Panc1 (cell line): ENCODE measurements at regions not wholly inside any gene's neighbourhood (a gene's known extent, or its start where the extent isn't known, plus 50 kb on each side); places are given as distances from the start of the nearest gene placed in this dataset.

Experiments
- ATAC-seq: fragments of 200-7000 bp; cut with Tn5 transposase; 2 replicates; pipeline ENCODE4 v1.9.1; 2020; ENCODE audit warnings: mild to moderate bottlenecking, moderate library complexity
- BruUV-seq: library from RNA; stranded (reverse); fragments of 400-500 nt; replicated peaks from 2 replicates; lab custom pipeline; 2021; lab: Mats Ljungman, UMichigan
- CTCF ChIA-PET: fragments of 300-600 bp; sonication (Branson Sonifier 250); formaldehyde crosslinking; loops from one replicate; lab custom pipeline; 2022; ENCODE audit warnings: antibody characterized with exemption; lab: Charles Lee
- POLR2A ChIA-PET: fragments of 300-600 bp; sonication (Branson Sonifier 250); formaldehyde crosslinking; loops from one replicate; lab custom pipeline; 2022; ENCODE audit warnings: antibody characterized with exemption; lab: Charles Lee
- DNase-seq: peaks from one replicate; pipeline ENCODE4 v3.0.0-alpha.2; 2010; ENCODE audit warnings: low read depth, low spot score
- H3K27ac ChIP-seq: 2 replicates; pipeline ENCODE4 v1.5.1; 2011; ENCODE audit warnings: mild to moderate bottlenecking, low read length, inconsistent platforms
- H3K27me3 ChIP-seq: fragments of 200-500 bp; sonication (Bioruptor generic); 2 replicates; pipeline ENCODE4 v1.6.0; 2014; ENCODE audit warnings: low read length, inconsistent platforms; ENCODE audit not compliant: control insufficient read depth, insufficient read depth
- H3K36me3 ChIP-seq: fragments of 200-500 bp; sonication (Bioruptor generic); 2 replicates; pipeline ENCODE4 v1.5.1; 2014; ENCODE audit warnings: inconsistent platforms, mild to moderate bottlenecking, low read length, moderate library complexity; ENCODE audit not compliant: control insufficient read depth, insufficient read depth
- H3K4me1 ChIP-seq: 2 replicates; pipeline ENCODE4 v1.5.1; 2011; ENCODE audit warnings: inconsistent platforms, mild to moderate bottlenecking, low read length, moderate library complexity; ENCODE audit not compliant: control insufficient read depth, insufficient read depth
- H3K4me3 ChIP-seq, 2 experiments: 2 replicates each; pipeline ENCODE4 v1.5.1; 2011 to 2012; ENCODE audit warnings: low read depth in 2 of 2, low read length in 2 of 2, mild to moderate bottlenecking in 2 of 2, inconsistent platforms in 1 of 2, moderate library complexity in 1 of 2
- H3K9me3 ChIP-seq: fragments of 200-500 bp; sonication (Bioruptor generic); 2 replicates; pipeline ENCODE4 v1.5.1; 2014; ENCODE audit warnings: low read depth, mild to moderate bottlenecking, inconsistent platforms, low read length, moderate library complexity; ENCODE audit not compliant: control insufficient read depth, insufficient read depth
- POLR2AphosphoS5 ChIP-seq: IDR thresholded peaks from 2 replicates; pipeline ENCODE4 v1.6.1; 2012; ENCODE audit warnings: mild to moderate bottlenecking, low read depth, low read length, moderate library complexity
- SIN3A ChIP-seq: IDR thresholded peaks from 2 replicates; pipeline ENCODE4 v1.6.1; 2012; ENCODE audit warnings: low read depth, mild to moderate bottlenecking, low read length, moderate library complexity, borderline replicate concordance; ENCODE audit not compliant: insufficient read depth
- TCF7L2 ChIP-seq: IDR thresholded peaks from 2 replicates; pipeline ENCODE4 v1.6.1; 2011; ENCODE audit warnings: mild to moderate bottlenecking, low read depth, low read length, inconsistent platforms
- in situ Hi-C: cut with HindIII; loops from 2 replicates; pipeline ENCODE4 v1.10.0; 2016; ENCODE audit warnings: low sequenced_read_pairs, low pct_unique_long_range_greater_than_20kb
- intact Hi-C: fragments of 100-400 bp; cut with micrococcal nuclease; formaldehyde crosslinking; loops from one replicate; pipeline ENCODE4 v1.10.0; 2022; ENCODE audit not compliant: unreplicated experiment
- TF ChIP-seq, protein P1 (sequence below), 2 experiments: IDR thresholded peaks; 2 replicates each; pipeline ENCODE4 v1.6.1; 2011 to 2012; ENCODE audit warnings: low read depth in 2 of 2, control low read depth in 1 of 2, low read length in 1 of 2, mild to moderate bottlenecking in 1 of 2, moderate library complexity in 1 of 2; ENCODE audit not compliant: insufficient read depth in 1 of 2
- TF ChIP-seq, protein P2 (sequence below): fragments of 450-650 bp; IDR thresholded peaks from 2 replicates; pipeline ENCODE4 v1.5.1; 2017; ENCODE audit warnings: mild to moderate bottlenecking

DNA sequence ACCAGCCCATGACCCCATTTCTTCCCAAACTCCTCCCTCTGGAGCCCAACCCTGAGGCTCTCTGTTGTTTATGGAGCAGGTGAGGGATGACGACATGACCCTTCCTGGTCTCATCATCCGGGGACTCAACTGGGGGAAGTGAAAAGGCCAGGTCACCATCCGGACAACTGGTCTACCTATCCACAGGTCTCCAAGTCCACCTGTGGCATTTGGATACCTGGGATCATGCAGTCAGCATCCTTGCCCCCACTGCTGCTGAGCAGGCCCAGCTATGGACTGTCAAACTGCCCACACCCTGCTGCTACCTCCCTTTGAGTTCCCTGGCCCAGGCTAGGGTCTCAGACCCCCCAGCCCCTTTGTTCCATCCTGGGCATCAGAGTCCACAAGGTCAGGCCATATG, 60.0 kb upstream of the LAPTM5 start:
- no peak for DNase-seq
- ChIA-PET POLR2A (no interaction called here), CTCF (no interaction called here)
- Histone ChIP-seq H3K9me3 (no peaks in the 10 kb centered on the region), H3K4me3 (no peak overlapping the region), H3K27me3 (no peaks in the 10 kb centered on the region), H3K27ac (no peak overlapping the region), H3K4me1 (peaks cover 6% of the 10 kb centered on the region), H3K36me3 (no peaks in the 10 kb centered on the region)
- ATAC-seq: no peak
- in situ Hi-C loops (loop anchor here (25.0 kb wide), 1 partner anchor 95 kb away; the partner anchor contains the start of gene SDC3), intact Hi-C loops (no loop called here)
- BruUV-seq: no TSS peak
- TF ChIP-seq TCF7L2: no peak
- TF ChIP-seq, protein P1, sequence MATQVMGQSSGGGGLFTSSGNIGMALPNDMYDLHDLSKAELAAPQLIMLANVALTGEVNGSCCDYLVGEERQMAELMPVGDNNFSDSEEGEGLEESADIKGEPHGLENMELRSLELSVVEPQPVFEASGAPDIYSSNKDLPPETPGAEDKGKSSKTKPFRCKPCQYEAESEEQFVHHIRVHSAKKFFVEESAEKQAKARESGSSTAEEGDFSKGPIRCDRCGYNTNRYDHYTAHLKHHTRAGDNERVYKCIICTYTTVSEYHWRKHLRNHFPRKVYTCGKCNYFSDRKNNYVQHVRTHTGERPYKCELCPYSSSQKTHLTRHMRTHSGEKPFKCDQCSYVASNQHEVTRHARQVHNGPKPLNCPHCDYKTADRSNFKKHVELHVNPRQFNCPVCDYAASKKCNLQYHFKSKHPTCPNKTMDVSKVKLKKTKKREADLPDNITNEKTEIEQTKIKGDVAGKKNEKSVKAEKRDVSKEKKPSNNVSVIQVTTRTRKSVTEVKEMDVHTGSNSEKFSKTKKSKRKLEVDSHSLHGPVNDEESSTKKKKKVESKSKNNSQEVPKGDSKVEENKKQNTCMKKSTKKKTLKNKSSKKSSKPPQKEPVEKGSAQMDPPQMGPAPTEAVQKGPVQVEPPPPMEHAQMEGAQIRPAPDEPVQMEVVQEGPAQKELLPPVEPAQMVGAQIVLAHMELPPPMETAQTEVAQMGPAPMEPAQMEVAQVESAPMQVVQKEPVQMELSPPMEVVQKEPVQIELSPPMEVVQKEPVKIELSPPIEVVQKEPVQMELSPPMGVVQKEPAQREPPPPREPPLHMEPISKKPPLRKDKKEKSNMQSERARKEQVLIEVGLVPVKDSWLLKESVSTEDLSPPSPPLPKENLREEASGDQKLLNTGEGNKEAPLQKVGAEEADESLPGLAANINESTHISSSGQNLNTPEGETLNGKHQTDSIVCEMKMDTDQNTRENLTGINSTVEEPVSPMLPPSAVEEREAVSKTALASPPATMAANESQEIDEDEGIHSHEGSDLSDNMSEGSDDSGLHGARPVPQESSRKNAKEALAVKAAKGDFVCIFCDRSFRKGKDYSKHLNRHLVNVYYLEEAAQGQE (IDR thresholded peaks at IDR 0.05; ENCODE audit: insufficient read depth in 1 of 2, low read depth in 2 of 2, low read length in 1 of 2): no peak
- no peak for TF ChIP-seq POLR2AphosphoS5
- no peak for TF ChIP-seq SIN3A

DNA sequence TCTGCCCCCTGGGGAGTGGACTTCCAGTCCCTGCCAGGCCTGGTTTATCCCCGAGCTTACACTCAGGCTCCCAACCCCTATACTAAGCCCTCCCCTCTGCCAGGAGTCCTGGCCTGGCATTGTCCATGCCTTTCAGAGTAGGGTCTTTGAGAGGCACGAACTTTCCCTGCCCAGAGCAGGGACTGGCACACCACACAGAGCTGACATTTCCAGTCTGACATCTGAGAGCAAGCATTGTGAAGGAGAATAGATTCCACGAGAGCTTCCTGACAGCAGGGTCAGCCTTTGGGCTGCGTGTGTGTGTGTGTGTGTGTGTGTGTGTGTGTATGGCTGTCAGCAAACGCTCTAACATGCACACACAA, 59.5 kb upstream of the LAPTM5 start:
- TF ChIP-seq, protein P1 (IDR thresholded peaks at IDR 0.05; ENCODE audit: insufficient read depth in 1 of 2, low read depth in 2 of 2, low read length in 1 of 2): no peak
- TF ChIP-seq, protein P2, sequence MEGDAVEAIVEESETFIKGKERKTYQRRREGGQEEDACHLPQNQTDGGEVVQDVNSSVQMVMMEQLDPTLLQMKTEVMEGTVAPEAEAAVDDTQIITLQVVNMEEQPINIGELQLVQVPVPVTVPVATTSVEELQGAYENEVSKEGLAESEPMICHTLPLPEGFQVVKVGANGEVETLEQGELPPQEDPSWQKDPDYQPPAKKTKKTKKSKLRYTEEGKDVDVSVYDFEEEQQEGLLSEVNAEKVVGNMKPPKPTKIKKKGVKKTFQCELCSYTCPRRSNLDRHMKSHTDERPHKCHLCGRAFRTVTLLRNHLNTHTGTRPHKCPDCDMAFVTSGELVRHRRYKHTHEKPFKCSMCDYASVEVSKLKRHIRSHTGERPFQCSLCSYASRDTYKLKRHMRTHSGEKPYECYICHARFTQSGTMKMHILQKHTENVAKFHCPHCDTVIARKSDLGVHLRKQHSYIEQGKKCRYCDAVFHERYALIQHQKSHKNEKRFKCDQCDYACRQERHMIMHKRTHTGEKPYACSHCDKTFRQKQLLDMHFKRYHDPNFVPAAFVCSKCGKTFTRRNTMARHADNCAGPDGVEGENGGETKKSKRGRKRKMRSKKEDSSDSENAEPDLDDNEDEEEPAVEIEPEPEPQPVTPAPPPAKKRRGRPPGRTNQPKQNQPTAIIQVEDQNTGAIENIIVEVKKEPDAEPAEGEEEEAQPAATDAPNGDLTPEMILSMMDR: no peak
- TF ChIP-seq SIN3A: no peak
- TF ChIP-seq POLR2AphosphoS5: no peak
- no peaks in the 10 kb centered on the region for H3K27me3 ChIP-seq
- H3K4me1 ChIP-seq: peaks cover 6% of the 10 kb centered on the region
- no peak overlapping the region for H3K27ac ChIP-seq
- H3K4me3 ChIP-seq: no peak overlapping the region
- no peak for DNase-seq
- no TSS peak for BruUV-seq
- no peaks in the 10 kb centered on the region for H3K36me3 ChIP-seq
- peak; percentile 22; the same call in 1 of the 2 replicates for ATAC-seq
- intact Hi-C loops (no loop called here), in situ Hi-C loops (loop anchor here (25.0 kb wide), 1 partner anchor 95 kb away; the partner anchor contains the start of gene SDC3)
- ChIA-PET POLR2A (interaction anchor here (0.6 kb wide), 1 partner anchor 99 kb away, joined by 5 read pairs; no protein-coding TSS in a partner anchor), CTCF (interaction anchor here (1.0 to 1.1 kb wide), 2 partner anchors 94 to 96 kb away, joined by 3 to 4 read pairs; no protein-coding TSS in a partner anchor)
- no peaks in the 10 kb centered on the region for H3K9me3 ChIP-seq
